HCT116 (cell line): ENCODE measurements at regions not wholly inside any gene's neighbourhood (a gene's known extent, or its start where the extent isn't known, plus 50 kb on each side); places are given as distances from the start of the nearest gene placed in this dataset.
"Not testable (repeated sequence)": the region's sequence is repeated elsewhere in the genome, so short reads cannot be mapped to it uniquely, and the experiment has no call there.

Source experiments
- ATAC-seq: fragments of 200-7000 bp; cut with Tn5 transposase; 2 replicates; pipeline ENCODE4 v1.9.1; 2020; ENCODE audit warnings: mild to moderate bottlenecking, moderate library complexity
- BruUV-seq: library from RNA; stranded (reverse); fragments of 400-500 nt; replicated peaks from 2 replicates; lab custom pipeline; 2021; lab: Mats Ljungman, UMichigan
- CTCF ChIA-PET: fragments of 300-600 bp; sonication (Branson Sonifier 250); formaldehyde crosslinking; loops from one replicate; lab custom pipeline; 2021; ENCODE audit warnings: antibody characterized with exemption; lab: Charles Lee
- POLR2A ChIA-PET: fragments of 300-600, 350-600 bp; sonication (Branson Sonifier 250); formaldehyde crosslinking; loops from one replicate; lab custom pipeline; 2021; ENCODE audit warnings: antibody characterized with exemption; lab: Charles Lee
- RAD21 ChIA-PET, 2 experiments: fragments of 300-600 bp; sonication (Branson Sonifier 250); formaldehyde crosslinking; loops; one replicate each; lab custom pipeline; 2023; ENCODE audit warnings: low total read pairs in 2 of 2; ENCODE audit not compliant: uncharacterized antibody in 2 of 2, unreplicated experiment in 2 of 2, low non-redundant PET in 1 of 2; lab: Charles Lee
- DNase-seq: peaks from one replicate; pipeline ENCODE4 v3.0.0-alpha.2; 2010; ENCODE audit warnings: low read depth, low spot score
- H2AFZ ChIP-seq: fragments of 200-600 bp; shearing (Covaris generic), sonication (generic); 2 replicates; pipeline ENCODE4 v1.6.1; 2017; ENCODE audit warnings: low read depth, mixed run types, mixed read lengths, antibody characterized with exemption, low read length; ENCODE audit not compliant: poor library complexity, severe bottlenecking
- H3K27ac ChIP-seq: 2 replicates; pipeline ENCODE4 v1.5.1; 2012; ENCODE audit warnings: low read depth, low read length
- H3K27me3 ChIP-seq: fragments of 200-600 bp; sonication (generic); 2 replicates; pipeline ENCODE4 v1.6.1; 2016; ENCODE audit warnings: mixed run types, low read length, mixed read lengths; ENCODE audit not compliant: insufficient read depth
- H3K36me3 ChIP-seq, 2 experiments: fragments of 200-500 bp in 1 of 2; fragments of 200-600 bp in 1 of 2; sonication (Bioruptor generic) in 1 of 2; sonication (generic) in 1 of 2; 2 replicates each; pipeline versions ENCODE4 v1.5.1 to v1.6.1; 2014 to 2016; ENCODE audit warnings: low read length in 2 of 2, inconsistent platforms in 1 of 2, mixed read lengths in 1 of 2, mixed run types in 1 of 2; ENCODE audit not compliant: insufficient read depth in 2 of 2, control insufficient read depth in 1 of 2
- H3K4me1 ChIP-seq, 2 experiments: fragments of 200-600 bp in 1 of 2; sonication (generic) in 1 of 2; 2 replicates each; pipeline versions ENCODE4 v1.5.1 to v1.6.1; 2012 to 2017; ENCODE audit warnings: low read length in 2 of 2, inconsistent platforms in 1 of 2, mild to moderate bottlenecking in 1 of 2, mixed read lengths in 1 of 2, mixed run types in 1 of 2, moderate library complexity in 1 of 2; ENCODE audit not compliant: insufficient read depth in 2 of 2, control insufficient read depth in 1 of 2
- H3K4me2 ChIP-seq: fragments of 200-600 bp; sonication (generic); 2 replicates; pipeline ENCODE4 v1.6.1; 2017; ENCODE audit warnings: mixed run types, low read length, mixed read lengths
- H3K4me3 ChIP-seq, 2 experiments: fragments of 200-600 bp in 1 of 2; sonication (generic) in 1 of 2; replicated peaks in 1 of 2; 2 replicates each; pipeline ENCODE4 v1.5.1; 2011 to 2016; ENCODE audit warnings: low read length in 2 of 2, control low read depth in 1 of 2, low read depth in 1 of 2, mild to moderate bottlenecking in 1 of 2, mixed read lengths in 1 of 2, mixed run types in 1 of 2
- H3K79me2 ChIP-seq: fragments of 200-600 bp; sonication (generic); 2 replicates; pipeline ENCODE4 v1.6.1; 2017; ENCODE audit warnings: mild to moderate bottlenecking, mixed run types, low read length, moderate library complexity, mixed read lengths; ENCODE audit not compliant: insufficient read depth
- H3K9ac ChIP-seq: fragments of 200-600 bp; sonication (generic); 2 replicates; pipeline ENCODE4 v1.6.1; 2016; ENCODE audit warnings: low read length, mixed read lengths
- H3K9me2 ChIP-seq: fragments of 200-600 bp; sonication (generic), shearing (Covaris generic); 2 replicates; pipeline ENCODE4 v1.6.1; 2017; ENCODE audit warnings: mixed run types, mild to moderate bottlenecking, moderate library complexity; ENCODE audit not compliant: insufficient read depth
- H3K9me3 ChIP-seq, 2 experiments: fragments of 200-500 bp in 1 of 2; fragments of 200-600 bp in 1 of 2; sonication (Bioruptor generic) in 1 of 2; sonication (generic) in 1 of 2; 2 replicates each; pipeline ENCODE4 v1.6.1; 2014 to 2017; ENCODE audit warnings: low read length in 2 of 2, mixed read lengths in 2 of 2, inconsistent platforms in 1 of 2, low read depth in 1 of 2, mild to moderate bottlenecking in 1 of 2, mixed run types in 1 of 2, moderate library complexity in 1 of 2; ENCODE audit not compliant: control insufficient read depth in 1 of 2, insufficient read depth in 1 of 2
- H4K20me1 ChIP-seq: fragments of 200-600 bp; sonication (generic), shearing (Covaris generic); 2 replicates; pipeline ENCODE4 v1.6.1; 2017; ENCODE audit warnings: mixed run types, mild to moderate bottlenecking, moderate library complexity; ENCODE audit not compliant: insufficient read depth
- ATF3 ChIP-seq: IDR thresholded peaks from 2 replicates; pipeline ENCODE4 v1.6.1; 2012
- CBX3 ChIP-seq: IDR thresholded peaks from 2 replicates; pipeline ENCODE4 v1.6.1; 2012; ENCODE audit warnings: low read depth
- CEBPB ChIP-seq: IDR thresholded peaks from 2 replicates; pipeline ENCODE4 v1.6.1; 2012; ENCODE audit warnings: low read depth
- EGR1 ChIP-seq: IDR thresholded peaks from 2 replicates; pipeline ENCODE4 v1.6.1; 2012; ENCODE audit warnings: low read depth
- ELF1 ChIP-seq: IDR thresholded peaks from 2 replicates; pipeline ENCODE4 v1.6.1; 2012; ENCODE audit warnings: low read depth, borderline replicate concordance
- EZH2 ChIP-seq: fragments of 200-600 bp; sonication (generic); IDR thresholded peaks from 2 replicates; pipeline ENCODE4 v1.6.1; 2017; ENCODE audit warnings: antibody characterized with exemption, mixed run types
- EZH2phosphoT487 ChIP-seq: fragments of 200-600 bp; IDR thresholded peaks from 2 replicates; pipeline ENCODE4 v1.6.1; 2018; ENCODE audit warnings: antibody characterized with exemption, borderline replicate concordance
- FOSL1 ChIP-seq: IDR thresholded peaks from 2 replicates; pipeline ENCODE4 v1.6.1; 2012; ENCODE audit warnings: low read depth
- JUND ChIP-seq: IDR thresholded peaks from 2 replicates; pipeline ENCODE4 v1.6.1; 2012
- POLR2A ChIP-seq: IDR thresholded peaks from 2 replicates; pipeline ENCODE4 v1.7.0; 2011; ENCODE audit warnings: borderline replicate concordance; ENCODE audit not compliant: insufficient read depth, insufficient read length; ENCODE audit errors: extremely low read depth
- RAD21 ChIP-seq: IDR thresholded peaks from 2 replicates; pipeline ENCODE4 v1.6.1; 2012; ENCODE audit warnings: low read depth, mild to moderate bottlenecking
- SIN3A ChIP-seq: IDR thresholded peaks from 2 replicates; pipeline ENCODE4 v1.6.1; 2012; ENCODE audit warnings: low read depth
- SP1 ChIP-seq: IDR thresholded peaks from 2 replicates; pipeline ENCODE4 v1.6.1; 2012; ENCODE audit warnings: low read depth
- YY1 ChIP-seq: IDR thresholded peaks from 2 replicates; pipeline ENCODE4 v1.6.1; 2011; ENCODE audit warnings: low read length, low read depth, moderate library complexity, mild to moderate bottlenecking; ENCODE audit not compliant: insufficient replicate concordance; ENCODE audit errors: extremely low read depth
- ZFX ChIP-seq: fragments of 450-650 bp; IDR thresholded peaks from 2 replicates; pipeline ENCODE4 v1.6.1; 2017
- ZNF274 ChIP-seq: fragments of 200-500 bp; sonication (Bioruptor generic); IDR thresholded peaks from 2 replicates; pipeline ENCODE4 v1.6.1; 2014; ENCODE audit warnings: mild to moderate bottlenecking, low read depth, low read length, inconsistent platforms
- intact Hi-C: fragments of 100-400 bp; cut with micrococcal nuclease; formaldehyde crosslinking; loops from 2 replicates; pipeline ENCODE4 v1.10.0; 2022
- TF ChIP-seq, protein P1 (sequence below): IDR thresholded peaks from 2 replicates; pipeline ENCODE4 v1.6.1; 2012
- TF ChIP-seq, protein P2 (sequence below): IDR thresholded peaks from 2 replicates; pipeline ENCODE4 v1.6.1; 2011; ENCODE audit warnings: mild to moderate bottlenecking, low read length, moderate library complexity; ENCODE audit not compliant: insufficient replicate concordance; ENCODE audit errors: extremely low read depth

- no peak for TF ChIP-seq YY1
- TF ChIP-seq ZFX = no peak
- no peak for TF ChIP-seq EZH2
- no peak for TF ChIP-seq ELF1
These were observed 359.1 kb downstream of the PDCD6IP start (continued) for GRCh38 chr3:34157491-34157890.

DNA sequence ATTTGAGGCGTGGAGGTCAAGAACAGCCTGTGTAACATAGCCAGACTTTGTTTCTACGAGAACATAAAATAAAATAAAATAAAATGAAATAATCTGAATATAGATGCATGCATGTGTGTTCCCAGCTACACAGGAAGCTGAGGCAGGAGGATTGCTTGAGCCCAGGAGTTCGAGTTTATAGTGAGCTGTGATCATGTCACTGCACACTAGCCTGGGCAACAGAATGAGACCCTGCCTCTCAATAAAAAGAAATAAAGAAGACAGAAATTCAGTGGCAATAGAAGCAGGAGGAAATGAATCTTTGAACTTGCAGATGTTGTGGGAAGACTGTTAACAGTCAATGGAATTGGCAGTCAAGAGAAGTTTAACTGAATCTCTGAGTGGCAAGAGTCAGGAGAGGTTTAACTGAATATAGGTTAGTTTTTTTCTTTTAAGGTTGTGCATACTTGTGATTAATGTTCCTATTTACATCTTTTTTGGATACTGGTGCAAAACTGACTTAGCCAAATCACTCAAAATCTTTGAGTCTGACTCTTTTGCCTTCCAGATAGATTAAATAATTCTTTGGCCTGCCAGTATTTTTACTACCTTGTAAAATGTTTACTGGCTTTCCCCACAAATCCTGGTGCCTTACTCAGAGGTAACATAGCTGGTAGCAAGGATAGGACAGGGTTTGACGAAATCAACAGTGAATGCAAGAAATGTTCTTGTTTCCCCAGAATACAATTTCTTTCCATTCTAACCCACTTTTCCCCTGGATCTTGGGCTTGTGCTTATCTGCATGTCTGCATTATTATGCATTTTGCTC is 361.4 kb downstream of the PDCD6IP start:
- ChIA-PET CTCF (no interaction called here), RAD21 (no interaction called here), POLR2A (no interaction called here)
- no peaks in the 10 kb centered on the region for H3K36me3 ChIP-seq
- H3K79me2 ChIP-seq = no peaks in the 10 kb centered on the region
- H3K4me1 ChIP-seq = no peaks in the 10 kb centered on the region
- H3K9me3 ChIP-seq = no peaks in the 10 kb centered on the region
- H4K20me1 ChIP-seq = no peaks in the 10 kb centered on the region
- no peaks in the 10 kb centered on the region for H3K9me2 ChIP-seq
- DNase-seq = no peak
- H3K4me2 ChIP-seq = no peak overlapping the region
- H3K27ac ChIP-seq = no peak overlapping the region
- H3K27me3 ChIP-seq = peaks cover 2% of the 10 kb centered on the region; the same call in 1 of the 2 replicates
- no peak overlapping the region for H2AFZ ChIP-seq
- TF ChIP-seq EZH2phosphoT487 (no peak), CEBPB (no peak), EGR1 (no peak), ZFX (no peak), RAD21 (no peak), CBX3 (no peak), JUND (no peak), EZH2 (no peak), SP1 (no peak), ELF1 (no peak), ZNF274 (no peak), YY1 (no peak), POLR2A (no peak), SIN3A (no peak), ATF3 (no peak), FOSL1 (no peak)
- TF ChIP-seq, protein P1, sequence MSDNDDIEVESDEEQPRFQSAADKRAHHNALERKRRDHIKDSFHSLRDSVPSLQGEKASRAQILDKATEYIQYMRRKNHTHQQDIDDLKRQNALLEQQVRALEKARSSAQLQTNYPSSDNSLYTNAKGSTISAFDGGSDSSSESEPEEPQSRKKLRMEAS = no peak
- TF ChIP-seq, protein P2, sequence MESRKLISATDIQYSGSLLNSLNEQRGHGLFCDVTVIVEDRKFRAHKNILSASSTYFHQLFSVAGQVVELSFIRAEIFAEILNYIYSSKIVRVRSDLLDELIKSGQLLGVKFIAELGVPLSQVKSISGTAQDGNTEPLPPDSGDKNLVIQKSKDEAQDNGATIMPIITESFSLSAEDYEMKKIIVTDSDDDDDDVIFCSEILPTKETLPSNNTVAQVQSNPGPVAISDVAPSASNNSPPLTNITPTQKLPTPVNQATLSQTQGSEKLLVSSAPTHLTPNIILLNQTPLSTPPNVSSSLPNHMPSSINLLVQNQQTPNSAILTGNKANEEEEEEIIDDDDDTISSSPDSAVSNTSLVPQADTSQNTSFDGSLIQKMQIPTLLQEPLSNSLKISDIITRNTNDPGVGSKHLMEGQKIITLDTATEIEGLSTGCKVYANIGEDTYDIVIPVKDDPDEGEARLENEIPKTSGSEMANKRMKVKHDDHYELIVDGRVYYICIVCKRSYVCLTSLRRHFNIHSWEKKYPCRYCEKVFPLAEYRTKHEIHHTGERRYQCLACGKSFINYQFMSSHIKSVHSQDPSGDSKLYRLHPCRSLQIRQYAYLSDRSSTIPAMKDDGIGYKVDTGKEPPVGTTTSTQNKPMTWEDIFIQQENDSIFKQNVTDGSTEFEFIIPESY = no peak
- TF ChIP-seq, all 23 proteins: peak for 0
- Histone ChIP-seq H3K9ac (no peak overlapping the region), H3K4me3 (no peak overlapping the region)
- intact Hi-C loops = no loop called here
- no peak for ATAC-seq
- no TSS peak for BruUV-seq

- CTCF ChIA-PET, H3K27ac ChIP-seq: not testable (repeated sequence)
These were observed 371.2 kb downstream of the PDCD6IP start for GRCh38 chr3:34169636-34170035.

More at GRCh38 chr3:34169636-34170035, 371.2 kb downstream of the PDCD6IP start:
- H3K4me3 ChIP-seq, H3K9me3 ChIP-seq, BruUV-seq, H3K9me2 ChIP-seq, H3K4me2 ChIP-seq, H3K79me2 ChIP-seq, RAD21 ChIA-PET, H3K9ac ChIP-seq, H3K27me3 ChIP-seq, ATAC-seq, H3K36me3 ChIP-seq, POLR2A ChIA-PET, intact Hi-C loops, H2AFZ ChIP-seq, H3K4me1 ChIP-seq, DNase-seq, H4K20me1 ChIP-seq: not testable (repeated sequence)
